Left ventricle myocardium superior (tissue), 1 donor: ENCODE measurements at regions not wholly inside any gene's neighbourhood (a gene's known extent, or its start where the extent isn't known, plus 50 kb on each side); places are given as distances from the start of the nearest gene placed in this dataset.

ENCODE experiments used
- ATAC-seq: fragments of 200-7000 bp; cut with Tn5 transposase; one replicate; pipeline ENCODE4 v1.9.1; 2020; ENCODE audit warnings: mild to moderate bottlenecking, moderate library complexity
- DNase-seq: peaks from one replicate; pipeline ENCODE4 v3.0.0-alpha.2; 2020
- intact Hi-C: fragments of 100-400 bp; cut with micrococcal nuclease; formaldehyde crosslinking; loops from one replicate; pipeline ENCODE4 v1.11.0; 2022
- donor health status: DM: no; HTN: yes; CAD: no; lungs with severe emphysema.

- ATAC-seq (no peak), DNase-seq (no peak)
- intact Hi-C loops: loop anchor here (5.0 kb wide), 1 partner anchor 136 kb away; no protein-coding TSS in a partner anchor
Measured at GRCh38 chr1:110768605-110769004, 93.9 kb upstream of the KCNA3 start.

GRCh38 chr1:110766336-110766647 lies 91.6 kb upstream of the KCNA3 start:
- DNase-seq (no peak), ATAC-seq (no peak)
- intact Hi-C loops: loop anchor here (5.0 kb wide), 1 partner anchor 134 kb away; no protein-coding TSS in a partner anchor

- DNase-seq: no peak
- peak; percentile 68 for ATAC-seq
- intact Hi-C loops: loop anchor here (5.0 kb wide), 1 partner anchor 133 kb away; no protein-coding TSS in a partner anchor
Measured at GRCh38 chr1:110765640-110766335, 91.0 kb upstream of the KCNA3 start.

- ATAC-seq (no peak), DNase-seq (no peak)
- intact Hi-C loops: no loop called here
Measured at GRCh38 chr1:110763149-110763548, 88.4 kb upstream of the KCNA3 start.

GRCh38 chr1:110760321-110760720 lies 85.6 kb upstream of the KCNA3 start:
- intact Hi-C loops: no loop called here
- DNase-seq (no peak), ATAC-seq (no peak)

GRCh38 chr1:110756506-110756905 lies 81.8 kb upstream of the KCNA3 start:
- ATAC-seq (peak; percentile 90), DNase-seq (peak; percentile 72)
- intact Hi-C loops: no loop called here

- intact Hi-C loops: no loop called here
- DNase-seq (no peak), ATAC-seq (no peak)
Measured at GRCh38 chr1:110752941-110753725, 78.4 kb upstream of the KCNA3 start.

GRCh38 chr1:110750562-110750961 lies 75.8 kb upstream of the KCNA3 start:
- ATAC-seq: no peak
- intact Hi-C loops: no loop called here
- no peak for DNase-seq

- intact Hi-C loops: no loop called here
- DNase-seq (no peak), ATAC-seq (no peak)
Measured at GRCh38 chr1:110749960-110750359, 75.2 kb upstream of the KCNA3 start.

- ATAC-seq (no peak), DNase-seq (peak; percentile 47)
- intact Hi-C loops: no loop called here
Measured at GRCh38 chr1:110746644-110747259, 72.0 kb upstream of the KCNA3 start.

GRCh38 chr1:110743397-110743796 lies 68.7 kb upstream of the KCNA3 start:
- intact Hi-C loops: no loop called here
- DNase-seq: no peak
- no peak for ATAC-seq

GRCh38 chr1:110736900-110737605 lies 62.3 kb upstream of the KCNA3 start:
- DNase-seq (no peak), ATAC-seq (no peak)
- intact Hi-C loops: no loop called here

- intact Hi-C loops: no loop called here
- DNase-seq (no peak), ATAC-seq (no peak)
Measured at GRCh38 chr1:110734133-110734680, 59.5 kb upstream of the KCNA3 start.

GRCh38 chr1:110731529-110731928 lies 56.8 kb upstream of the KCNA3 start:
- intact Hi-C loops: no loop called here
- DNase-seq: no peak
- ATAC-seq: no peak

GRCh38 chr1:110728388-110729001 lies 53.8 kb upstream of the KCNA3 start:
- no peak for DNase-seq
- intact Hi-C loops: no loop called here
- ATAC-seq: no peak

GRCh38 chr1:110727246-110727645 lies 52.5 kb upstream of the KCNA3 start:
- no peak for ATAC-seq
- intact Hi-C loops: no loop called here
- no peak for DNase-seq

- DNase-seq (no peak), ATAC-seq (no peak)
- intact Hi-C loops: no loop called here
Measured at GRCh38 chr1:110726755-110727154, 52.0 kb upstream of the KCNA3 start.
